Activated T-helper 9 cell treated with anti-CD3 and anti-CD28 coated beads, Interleukin-2, amount 50 U/mL, for 16 hours (primary cell): ENCODE measurements at regions not wholly inside any gene's neighbourhood (a gene's known extent, or its start where the extent isn't known, plus 50 kb on each side); places are given as distances from the start of the nearest gene placed in this dataset.

ENCODE experiments used
- DNase-seq: peaks from one replicate; pipeline ENCODE4 v3.0.0-alpha.2; 2020; ENCODE audit warnings: low read depth

- DNase-seq = no peak
Measured at GRCh38 chr6:156725712-156726111, 51.5 kb upstream of the ARID1B start.

- DNase-seq = no peak
Measured at GRCh38 chr6:156720691-156721685, 56.2 kb upstream of the ARID1B start.

GRCh38 chr6:156719720-156720563 lies 57.2 kb upstream of the ARID1B start:
- DNase-seq = peak; percentile 58

- no peak for DNase-seq
Measured at GRCh38 chr6:156719395-156719719, 57.8 kb upstream of the ARID1B start.

GRCh38 chr6:156718647-156719394 lies 58.4 kb upstream of the ARID1B start:
- DNase-seq = no peak

- DNase-seq = no peak
Measured at GRCh38 chr6:156717542-156717941, 59.6 kb upstream of the ARID1B start.

- DNase-seq = no peak
Measured at GRCh38 chr6:156715839-156716238, 61.3 kb upstream of the ARID1B start.

GRCh38 chr6:156713548-156713947 lies 63.6 kb upstream of the ARID1B start:
- DNase-seq = no peak

- no peak for DNase-seq
Measured at GRCh38 chr6:156710479-156710878, 66.7 kb upstream of the ARID1B start.

- no peak for DNase-seq
Measured at GRCh38 chr6:156707818-156708217, 69.4 kb upstream of the ARID1B start.

GRCh38 chr6:156703719-156704118 lies 73.5 kb upstream of the ARID1B start:
- DNase-seq = no peak

GRCh38 chr6:156701966-156702365 lies 75.2 kb upstream of the ARID1B start:
- DNase-seq = no peak

- no peak for DNase-seq
Measured at GRCh38 chr6:156700440-156701057, 76.6 kb upstream of the ARID1B start.

GRCh38 chr6:156699935-156700334 lies 77.2 kb upstream of the ARID1B start:
- no peak for DNase-seq

GRCh38 chr6:156699017-156699421 lies 78.2 kb upstream of the ARID1B start:
- no peak for DNase-seq

GRCh38 chr6:156698239-156699016 lies 78.8 kb upstream of the ARID1B start:
- no peak for DNase-seq

GRCh38 chr6:156697225-156697830 lies 79.8 kb upstream of the ARID1B start:
- no peak for DNase-seq

GRCh38 chr6:156695742-156696141 lies 81.4 kb upstream of the ARID1B start:
- DNase-seq = no peak

GRCh38 chr6:156694679-156695078 lies 82.5 kb upstream of the ARID1B start:
- no peak for DNase-seq

- DNase-seq = no peak
Measured at GRCh38 chr6:156691018-156691417, 86.2 kb upstream of the ARID1B start.

- DNase-seq = no peak
Measured at GRCh38 chr6:156689656-156690055, 87.5 kb upstream of the ARID1B start.
